ENCODE measurements at regions not wholly inside any gene's neighbourhood (a gene's known extent, or its start where the extent isn't known, plus 50 kb on each side); places are given as distances from the start of the nearest gene placed in this dataset.

DNA sequence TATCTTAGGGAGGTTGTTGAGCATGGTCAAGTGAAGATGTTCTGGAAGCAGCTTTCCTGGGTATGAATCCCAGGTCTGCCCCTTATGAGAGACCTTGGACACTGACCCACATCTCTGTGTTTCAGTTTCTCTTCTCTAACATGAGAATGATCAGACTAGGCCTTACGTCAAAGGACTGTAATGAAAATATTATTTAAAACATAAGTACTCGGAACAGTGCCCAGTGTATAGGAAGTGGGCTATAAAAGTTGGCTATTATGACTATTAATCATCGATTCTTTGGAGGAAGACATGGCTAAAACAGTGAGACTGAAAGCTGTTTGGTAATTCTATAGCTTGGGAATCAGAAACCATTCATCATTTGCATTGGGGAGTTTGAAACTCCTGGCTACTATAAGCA is 65.3 kb upstream of the MYO10 start:
- DNase-seq (ENCODE audit: low read depth, low spot score) = peak; percentile 82
- TF ChIP-seq, protein P1, sequence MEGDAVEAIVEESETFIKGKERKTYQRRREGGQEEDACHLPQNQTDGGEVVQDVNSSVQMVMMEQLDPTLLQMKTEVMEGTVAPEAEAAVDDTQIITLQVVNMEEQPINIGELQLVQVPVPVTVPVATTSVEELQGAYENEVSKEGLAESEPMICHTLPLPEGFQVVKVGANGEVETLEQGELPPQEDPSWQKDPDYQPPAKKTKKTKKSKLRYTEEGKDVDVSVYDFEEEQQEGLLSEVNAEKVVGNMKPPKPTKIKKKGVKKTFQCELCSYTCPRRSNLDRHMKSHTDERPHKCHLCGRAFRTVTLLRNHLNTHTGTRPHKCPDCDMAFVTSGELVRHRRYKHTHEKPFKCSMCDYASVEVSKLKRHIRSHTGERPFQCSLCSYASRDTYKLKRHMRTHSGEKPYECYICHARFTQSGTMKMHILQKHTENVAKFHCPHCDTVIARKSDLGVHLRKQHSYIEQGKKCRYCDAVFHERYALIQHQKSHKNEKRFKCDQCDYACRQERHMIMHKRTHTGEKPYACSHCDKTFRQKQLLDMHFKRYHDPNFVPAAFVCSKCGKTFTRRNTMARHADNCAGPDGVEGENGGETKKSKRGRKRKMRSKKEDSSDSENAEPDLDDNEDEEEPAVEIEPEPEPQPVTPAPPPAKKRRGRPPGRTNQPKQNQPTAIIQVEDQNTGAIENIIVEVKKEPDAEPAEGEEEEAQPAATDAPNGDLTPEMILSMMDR (IDR thresholded peaks at IDR 0.05; ENCODE audit: low read depth, low read length) = no peak
- in situ Hi-C loops (cut with HindIII; ENCODE audit: low sequenced_read_pairs) = no loop called here
- H3K4me3 ChIP-seq (ENCODE audit: low read depth, low read length) = no peak overlapping the region

DNA sequence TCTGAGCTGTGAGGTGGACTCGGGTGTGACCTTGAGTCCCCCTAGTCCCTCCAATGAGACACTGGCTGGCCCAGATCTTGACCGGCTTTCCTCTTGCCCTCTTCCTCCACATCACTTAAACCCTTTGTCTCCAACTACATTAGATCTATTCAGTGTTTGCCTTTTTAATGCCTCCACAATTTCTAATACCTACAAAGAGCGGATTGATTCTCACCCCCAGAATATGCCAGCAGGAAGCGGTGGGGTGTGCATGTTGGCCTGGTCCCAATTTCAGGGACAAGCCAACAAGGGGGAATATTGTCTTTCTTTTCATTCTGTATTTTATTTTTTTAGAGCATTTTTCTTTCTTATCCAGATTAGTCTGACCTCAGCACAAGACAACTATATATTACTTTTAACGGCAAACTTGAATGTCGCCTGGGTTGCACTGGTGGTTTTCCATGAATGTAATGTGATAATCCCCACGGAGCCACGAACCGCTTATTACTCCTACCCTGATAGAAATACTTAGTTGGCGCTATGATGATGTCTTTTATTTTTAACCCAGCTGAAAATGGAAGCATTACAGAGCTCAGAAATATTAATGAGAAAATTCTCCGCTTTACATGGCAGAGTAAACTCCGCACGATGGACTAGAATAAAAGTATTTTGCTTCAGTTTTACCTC is 68.5 kb upstream of the MYO10 start:
- in situ Hi-C loops (cut with HindIII; ENCODE audit: low sequenced_read_pairs) = no loop called here
- TF ChIP-seq, protein P1 (IDR thresholded peaks at IDR 0.05; ENCODE audit: low read depth, low read length) = no peak
- no peak for DNase-seq (ENCODE audit: low read depth, low spot score)
- no peak overlapping the region for H3K4me3 ChIP-seq (ENCODE audit: low read depth, low read length)

DNA sequence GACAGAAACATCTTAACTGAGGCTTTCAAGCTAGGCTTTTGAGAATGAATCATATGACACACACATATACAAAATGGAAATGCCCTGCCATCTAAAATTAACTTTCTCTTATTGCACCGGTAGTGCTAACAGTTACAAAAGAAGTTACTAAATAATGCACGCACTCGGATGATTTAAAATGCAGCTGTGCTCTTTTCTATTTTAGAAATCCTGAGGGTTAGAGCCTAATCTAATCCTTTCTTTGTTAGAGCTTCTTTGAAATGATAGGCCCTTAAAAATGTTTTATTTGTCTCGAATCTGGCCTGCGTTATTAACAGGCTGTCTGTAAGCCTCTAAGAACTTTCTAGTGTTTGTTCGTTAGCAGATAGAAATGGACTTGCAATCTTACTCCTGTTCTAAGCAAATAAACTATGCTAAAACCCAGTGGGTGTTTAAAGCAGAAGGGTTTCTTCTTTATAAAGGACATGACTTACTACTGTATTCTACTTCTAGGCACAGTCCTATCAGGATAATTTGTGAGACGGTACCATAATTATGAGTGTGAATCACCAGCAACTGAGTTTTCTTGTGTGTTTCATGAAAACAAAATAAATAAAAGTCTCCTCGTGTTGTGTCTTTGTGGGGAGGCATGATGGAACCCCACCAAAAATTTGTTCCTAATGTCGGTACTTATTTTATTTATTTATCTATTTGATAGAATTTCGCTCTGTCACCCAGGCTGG is 69.2 kb upstream of the MYO10 start:
- in situ Hi-C loops (cut with HindIII; ENCODE audit: low sequenced_read_pairs) = no loop called here
- no peak for DNase-seq (ENCODE audit: low read depth, low spot score)
- H3K4me3 ChIP-seq (ENCODE audit: low read depth, low read length) = no peak overlapping the region
- TF ChIP-seq, protein P1 (IDR thresholded peaks at IDR 0.05; ENCODE audit: low read depth, low read length) = no peak

DNA sequence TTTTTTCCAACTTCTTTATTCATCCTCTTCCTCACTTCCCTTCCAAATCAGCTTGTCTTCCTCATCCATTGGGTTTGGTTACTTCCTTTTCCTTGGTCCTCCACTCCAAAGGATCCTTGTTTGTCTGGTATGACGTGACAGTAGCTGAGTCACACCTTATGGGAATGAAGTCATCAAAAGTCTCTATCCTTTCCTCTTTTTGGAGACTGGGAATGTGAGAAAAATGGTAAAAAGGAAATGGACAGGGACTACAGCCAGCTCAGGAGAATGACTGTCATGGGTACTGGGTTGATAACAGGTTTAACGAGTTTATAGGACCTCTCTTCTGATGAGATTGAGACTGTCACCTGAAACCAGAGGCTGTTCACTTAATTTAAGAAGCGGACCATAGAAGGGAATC is 76.2 kb upstream of the MYO10 start:
- DNase-seq (ENCODE audit: low read depth, low spot score) = no peak
- TF ChIP-seq, protein P1 (IDR thresholded peaks at IDR 0.05; ENCODE audit: low read depth, low read length) = no peak
- H3K4me3 ChIP-seq (ENCODE audit: low read depth, low read length) = no peak overlapping the region
- in situ Hi-C loops (cut with HindIII; ENCODE audit: low sequenced_read_pairs) = no loop called here

DNA sequence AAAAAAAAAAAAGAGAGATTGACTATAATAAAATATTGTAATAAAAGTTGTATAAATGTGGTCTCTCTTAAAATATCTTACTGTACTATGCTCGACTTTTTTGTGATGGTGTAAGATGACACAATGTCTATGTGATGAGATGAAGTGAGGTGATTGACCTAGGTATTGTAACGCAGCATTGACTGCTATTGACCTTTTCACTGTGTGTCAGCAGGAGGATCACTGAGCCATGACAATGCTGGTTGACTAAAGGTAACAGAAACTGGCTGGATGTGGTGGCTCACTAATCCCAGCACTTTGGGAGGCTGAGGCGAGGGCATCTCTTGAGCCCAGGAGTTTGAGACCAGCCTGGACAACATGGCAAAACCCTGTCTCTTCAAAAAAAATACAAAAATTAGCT is 78.6 kb upstream of the MYO10 start:
- TF ChIP-seq, protein P1 (IDR thresholded peaks at IDR 0.05; ENCODE audit: low read depth, low read length) = no peak
- in situ Hi-C loops (cut with HindIII; ENCODE audit: low sequenced_read_pairs) = no loop called here
- no peak for DNase-seq (ENCODE audit: low read depth, low spot score)
- H3K4me3 ChIP-seq (ENCODE audit: low read depth, low read length) = no peak overlapping the region

DNA sequence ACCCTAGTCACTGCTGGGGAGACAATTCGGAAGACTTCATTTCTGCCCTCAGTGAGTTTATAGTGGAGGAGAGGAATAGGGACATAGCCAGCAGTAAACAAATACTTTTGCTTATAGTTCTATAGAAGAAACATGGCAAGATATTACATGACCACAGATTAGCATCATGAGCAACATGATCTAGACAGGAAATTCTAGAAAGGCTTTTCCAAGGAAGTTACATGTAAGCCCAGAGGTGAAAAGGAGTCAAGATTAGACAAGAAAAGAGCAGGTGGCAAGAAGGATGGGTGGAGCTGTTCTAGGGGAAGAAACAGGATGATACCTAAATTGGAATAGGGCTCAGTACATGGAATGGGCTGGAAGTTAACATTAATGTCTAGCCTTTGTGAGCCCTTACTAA is 82.8 kb upstream of the MYO10 start:
- no peak overlapping the region for H3K4me3 ChIP-seq (ENCODE audit: low read depth, low read length)
- TF ChIP-seq, protein P1 (IDR thresholded peaks at IDR 0.05; ENCODE audit: low read depth, low read length) = no peak
- in situ Hi-C loops (cut with HindIII; ENCODE audit: low sequenced_read_pairs) = no loop called here
- DNase-seq (ENCODE audit: low read depth, low spot score) = no peak
